ENCODE measurements at regions not wholly inside any gene's neighbourhood (a gene's known extent, or its start where the extent isn't known, plus 50 kb on each side); places are given as distances from the start of the nearest gene placed in this dataset.

GRCh38 chr10:111295788-111296187 is 219.0 kb downstream of the ADRA2A start:
- no peak for DNase-seq
- intact Hi-C loops (cut with micrococcal nuclease; ENCODE audit: unreplicated experiment): no loop called here
- H3F3A ChIP-seq (ENCODE audit: insufficient read depth, low read depth): no peaks in the 10 kb centered on the region
- H3K36me3 ChIP-seq (ENCODE audit: low read depth): no peaks in the 10 kb centered on the region
- H4K20me1 ChIP-seq (ENCODE audit: insufficient read depth): no peaks in the 10 kb centered on the region
- no peak overlapping the region for H3K4me2 ChIP-seq
- H3K27ac ChIP-seq: no peak overlapping the region
- H2AFZ ChIP-seq: no peak overlapping the region
- TF ChIP-seq EZH2 (IDR thresholded peaks at IDR 0.05; ENCODE audit: low read depth): no peak
- no peak for TF ChIP-seq CTCF (conservative IDR thresholded peaks at IDR 0.05)
- no peaks in the 10 kb centered on the region for H3K9me3 ChIP-seq (ENCODE audit: insufficient read depth, low read depth)
- H3K9me2 ChIP-seq (ENCODE audit: insufficient read depth): no peaks in the 10 kb centered on the region
- POLR2A ChIA-PET (ENCODE audit: unreplicated experiment): no interaction called here
- H3K4me1 ChIP-seq (replicated peaks; ENCODE audit: insufficient read depth): no peaks in the 10 kb centered on the region
- no peaks in the 10 kb centered on the region for H3K27me3 ChIP-seq (ENCODE audit: insufficient read depth, low read depth)
- CTCF ChIA-PET: no interaction called here
- no TSS peak for BruUV-seq (replicated peaks)
- no peaks in the 10 kb centered on the region for H3K79me2 ChIP-seq (ENCODE audit: low read depth)
- no peak overlapping the region for H3K4me3 ChIP-seq

- H3K27me3 ChIP-seq (ENCODE audit: insufficient read depth, low read depth): no peaks in the 10 kb centered on the region
- H3K4me3 ChIP-seq: no peak overlapping the region
- no peaks in the 10 kb centered on the region for H3F3A ChIP-seq (ENCODE audit: insufficient read depth, low read depth)
- no peak for DNase-seq
- CTCF ChIA-PET: no interaction called here
- no TSS peak for BruUV-seq (replicated peaks)
- H3K27ac ChIP-seq: no peak overlapping the region
- POLR2A ChIA-PET (ENCODE audit: unreplicated experiment): no interaction called here
- H3K4me2 ChIP-seq: no peak overlapping the region
- H2AFZ ChIP-seq: no peak overlapping the region
- TF ChIP-seq EZH2 (IDR thresholded peaks at IDR 0.05; ENCODE audit: low read depth) (no peak), CTCF (conservative IDR thresholded peaks at IDR 0.05) (no peak)
- intact Hi-C loops (cut with micrococcal nuclease; ENCODE audit: unreplicated experiment): no loop called here
- no peaks in the 10 kb centered on the region for H3K79me2 ChIP-seq (ENCODE audit: low read depth)
- no peaks in the 10 kb centered on the region for H3K9me3 ChIP-seq (ENCODE audit: insufficient read depth, low read depth)
- H3K9me2 ChIP-seq (ENCODE audit: insufficient read depth): no peaks in the 10 kb centered on the region
- no peaks in the 10 kb centered on the region for H3K36me3 ChIP-seq (ENCODE audit: low read depth)
- H3K4me1 ChIP-seq (replicated peaks; ENCODE audit: insufficient read depth): no peaks in the 10 kb centered on the region
- no peaks in the 10 kb centered on the region for H4K20me1 ChIP-seq (ENCODE audit: insufficient read depth)
Measured at GRCh38 chr10:111297351-111297848, 220.6 kb downstream of the ADRA2A start.

GRCh38 chr10:111298031-111298430 is 221.2 kb downstream of the ADRA2A start:
- no peak overlapping the region for H2AFZ ChIP-seq
- H3F3A ChIP-seq (ENCODE audit: insufficient read depth, low read depth): no peaks in the 10 kb centered on the region
- H3K9me2 ChIP-seq (ENCODE audit: insufficient read depth): no peaks in the 10 kb centered on the region
- TF ChIP-seq EZH2 (IDR thresholded peaks at IDR 0.05; ENCODE audit: low read depth): no peak
- no peaks in the 10 kb centered on the region for H3K79me2 ChIP-seq (ENCODE audit: low read depth)
- no peaks in the 10 kb centered on the region for H3K27me3 ChIP-seq (ENCODE audit: insufficient read depth, low read depth)
- no peak overlapping the region for H3K27ac ChIP-seq
- ChIA-PET POLR2A (ENCODE audit: unreplicated experiment) (no interaction called here), CTCF (no interaction called here)
- H3K9me3 ChIP-seq (ENCODE audit: insufficient read depth, low read depth): no peaks in the 10 kb centered on the region
- BruUV-seq (replicated peaks): no TSS peak
- H3K4me1 ChIP-seq (replicated peaks; ENCODE audit: insufficient read depth): no peaks in the 10 kb centered on the region
- no peaks in the 10 kb centered on the region for H4K20me1 ChIP-seq (ENCODE audit: insufficient read depth)
- H3K4me2 ChIP-seq: no peak overlapping the region
- no peak for DNase-seq
- H3K36me3 ChIP-seq (ENCODE audit: low read depth): no peaks in the 10 kb centered on the region
- H3K4me3 ChIP-seq: no peak overlapping the region
- intact Hi-C loops (cut with micrococcal nuclease; ENCODE audit: unreplicated experiment): no loop called here

GRCh38 chr10:111299037-111299436 is 222.2 kb downstream of the ADRA2A start:
- H3F3A ChIP-seq (ENCODE audit: insufficient read depth, low read depth): no peaks in the 10 kb centered on the region
- no peaks in the 10 kb centered on the region for H3K9me3 ChIP-seq (ENCODE audit: insufficient read depth, low read depth)
- no TSS peak for BruUV-seq (replicated peaks)
- no peak overlapping the region for H3K4me2 ChIP-seq
- no peak overlapping the region for H3K4me3 ChIP-seq
- intact Hi-C loops (cut with micrococcal nuclease; ENCODE audit: unreplicated experiment): no loop called here
- H3K9me2 ChIP-seq (ENCODE audit: insufficient read depth): no peaks in the 10 kb centered on the region
- no peak overlapping the region for H3K27ac ChIP-seq
- H2AFZ ChIP-seq: no peak overlapping the region
- H3K27me3 ChIP-seq (ENCODE audit: insufficient read depth, low read depth): no peaks in the 10 kb centered on the region
- TF ChIP-seq EZH2 (IDR thresholded peaks at IDR 0.05; ENCODE audit: low read depth) (no peak), CTCF (conservative IDR thresholded peaks at IDR 0.05) (no peak)
- ChIA-PET CTCF (no interaction called here), POLR2A (ENCODE audit: unreplicated experiment) (no interaction called here)
- H3K79me2 ChIP-seq (ENCODE audit: low read depth): no peaks in the 10 kb centered on the region
- no peaks in the 10 kb centered on the region for H3K36me3 ChIP-seq (ENCODE audit: low read depth)
- no peak for DNase-seq
- no peaks in the 10 kb centered on the region for H3K4me1 ChIP-seq (replicated peaks; ENCODE audit: insufficient read depth)
- no peaks in the 10 kb centered on the region for H4K20me1 ChIP-seq (ENCODE audit: insufficient read depth)
